ENCODE measurements at regions not wholly inside any gene's neighbourhood (a gene's known extent, or its start where the extent isn't known, plus 50 kb on each side); places are given as distances from the start of the nearest gene placed in this dataset.

GRCh38 chr7:156440456-156440855, 200.1 kb upstream of the RNF32 start:
- no peak for DNase-seq

- peak; percentile 15 for DNase-seq
These were observed 202.6 kb upstream of the RNF32 start for GRCh38 chr7:156438011-156438410.

- no peak for DNase-seq
These were observed 203.5 kb upstream of the RNF32 start for GRCh38 chr7:156437021-156437614.

GRCh38 chr7:156435486-156436231, 204.9 kb upstream of the RNF32 start:
- DNase-seq = no peak

- DNase-seq = no peak
These were observed 205.9 kb upstream of the RNF32 start for GRCh38 chr7:156434706-156435105.

- no peak for DNase-seq
These were observed 208.6 kb upstream of the RNF32 start for GRCh38 chr7:156432018-156432417.

GRCh38 chr7:156430109-156430508, 210.5 kb upstream of the RNF32 start:
- DNase-seq = no peak

GRCh38 chr7:156429514-156429913, 211.1 kb upstream of the RNF32 start:
- DNase-seq = no peak

GRCh38 chr7:156423876-156424275, 216.7 kb upstream of the RNF32 start:
- no peak for DNase-seq

- no peak for DNase-seq
These were observed 220.1 kb upstream of the RNF32 start for GRCh38 chr7:156420496-156420895.

GRCh38 chr7:156419782-156420181, 220.8 kb upstream of the RNF32 start:
- no peak for DNase-seq

GRCh38 chr7:156402255-156402654, 238.3 kb upstream of the RNF32 start:
- no peak for DNase-seq

GRCh38 chr7:156401617-156402016, 239.0 kb upstream of the RNF32 start:
- DNase-seq = no peak

- DNase-seq = no peak
These were observed 240.5 kb upstream of the RNF32 start for GRCh38 chr7:156400046-156400445.

- DNase-seq = no peak
These were observed 243.3 kb upstream of the RNF32 start for GRCh38 chr7:156397249-156397648.

GRCh38 chr7:156389116-156389692, 251.4 kb upstream of the RNF32 start:
- no peak for DNase-seq

- DNase-seq = no peak
These were observed 254.5 kb upstream of the RNF32 start for GRCh38 chr7:156386097-156386496.

GRCh38 chr7:156384706-156385105, 255.9 kb upstream of the RNF32 start:
- no peak for DNase-seq

GRCh38 chr7:156383526-156383925, 257.0 kb upstream of the RNF32 start:
- DNase-seq = no peak

- DNase-seq = peak; percentile 20
These were observed 260.3 kb upstream of the RNF32 start for GRCh38 chr7:156380261-156380660.

- DNase-seq = no peak
These were observed 261.1 kb upstream of the RNF32 start for GRCh38 chr7:156379324-156380070.

GRCh38 chr7:156378806-156379205, 261.8 kb upstream of the RNF32 start:
- DNase-seq = no peak

- no peak for DNase-seq
These were observed 264.3 kb upstream of the RNF32 start for GRCh38 chr7:156376317-156376716.

- no peak for DNase-seq
These were observed 266.2 kb upstream of the RNF32 start for GRCh38 chr7:156374335-156374734.

All from NCI-H2029 (cell line).